ENCODE measurements at regions not wholly inside any gene's neighbourhood (a gene's known extent, or its start where the extent isn't known, plus 50 kb on each side); places are given as distances from the start of the nearest gene placed in this dataset.

DNA sequence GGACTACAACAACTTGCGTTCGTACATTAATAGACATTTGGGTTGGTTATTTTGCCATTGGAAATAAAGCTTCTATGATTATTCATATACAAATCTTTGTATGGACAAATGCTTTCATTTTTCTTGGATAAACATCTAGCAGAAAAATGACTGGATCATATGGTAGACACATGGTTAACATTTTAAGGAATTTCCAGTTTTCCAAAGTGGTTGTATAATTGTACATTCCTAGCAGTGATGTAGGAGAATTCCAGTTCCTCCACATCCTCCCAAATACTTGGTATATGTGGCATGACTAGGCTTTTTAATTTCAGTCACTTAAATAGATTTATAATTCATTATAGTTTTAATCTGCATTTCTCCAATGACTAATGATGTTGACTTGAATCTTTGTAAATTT, 246.2 kb upstream of the NCAM1 start:
- DNase-seq (ENCODE audit: insufficient read length, low spot score) (no peak), FAIRE-seq (no peak)
- TF ChIP-seq, protein P1, sequence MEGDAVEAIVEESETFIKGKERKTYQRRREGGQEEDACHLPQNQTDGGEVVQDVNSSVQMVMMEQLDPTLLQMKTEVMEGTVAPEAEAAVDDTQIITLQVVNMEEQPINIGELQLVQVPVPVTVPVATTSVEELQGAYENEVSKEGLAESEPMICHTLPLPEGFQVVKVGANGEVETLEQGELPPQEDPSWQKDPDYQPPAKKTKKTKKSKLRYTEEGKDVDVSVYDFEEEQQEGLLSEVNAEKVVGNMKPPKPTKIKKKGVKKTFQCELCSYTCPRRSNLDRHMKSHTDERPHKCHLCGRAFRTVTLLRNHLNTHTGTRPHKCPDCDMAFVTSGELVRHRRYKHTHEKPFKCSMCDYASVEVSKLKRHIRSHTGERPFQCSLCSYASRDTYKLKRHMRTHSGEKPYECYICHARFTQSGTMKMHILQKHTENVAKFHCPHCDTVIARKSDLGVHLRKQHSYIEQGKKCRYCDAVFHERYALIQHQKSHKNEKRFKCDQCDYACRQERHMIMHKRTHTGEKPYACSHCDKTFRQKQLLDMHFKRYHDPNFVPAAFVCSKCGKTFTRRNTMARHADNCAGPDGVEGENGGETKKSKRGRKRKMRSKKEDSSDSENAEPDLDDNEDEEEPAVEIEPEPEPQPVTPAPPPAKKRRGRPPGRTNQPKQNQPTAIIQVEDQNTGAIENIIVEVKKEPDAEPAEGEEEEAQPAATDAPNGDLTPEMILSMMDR (IDR thresholded peaks at IDR 0.05; ENCODE audit: insufficient read depth, missing control alignments), result no peak

DNA sequence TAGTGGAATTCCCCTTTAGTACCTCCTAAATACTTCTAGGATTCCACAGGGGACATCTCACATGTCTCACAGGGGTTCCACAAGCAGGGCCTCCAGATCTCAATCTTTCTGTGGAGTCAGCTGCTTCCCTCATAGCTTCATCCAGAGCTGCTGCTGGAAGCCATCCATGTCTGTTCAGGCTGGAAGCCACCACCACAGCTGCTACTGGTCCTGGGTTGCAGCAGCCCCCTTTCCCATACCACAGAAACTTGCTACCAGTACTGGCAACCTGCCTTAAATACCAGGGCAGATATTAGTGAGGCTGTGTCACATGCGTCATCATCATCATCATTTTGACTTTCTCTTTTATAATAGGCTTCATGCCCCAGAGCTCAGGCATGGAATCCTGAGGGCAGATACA, 242.7 kb upstream of the NCAM1 start:
- DNase-seq (ENCODE audit: insufficient read length, low spot score) (no peak), FAIRE-seq (no peak)

GRCh38 chr11:112719736-112720525, 241.3 kb upstream of the NCAM1 start:
- no peak for FAIRE-seq
- TF ChIP-seq, protein P1 (IDR thresholded peaks at IDR 0.05; ENCODE audit: insufficient read depth, missing control alignments), result no peak
- DNase-seq (ENCODE audit: insufficient read length, low spot score), result no peak

More for the DNA sequence above, 242.7 kb upstream of the NCAM1 start:
- TF ChIP-seq, protein P1 (IDR thresholded peaks at IDR 0.05; ENCODE audit: insufficient read depth, missing control alignments), result no peak

- no peak for FAIRE-seq
- TF ChIP-seq, protein P1 (IDR thresholded peaks at IDR 0.05; ENCODE audit: insufficient read depth, missing control alignments), result no peak
Measured at GRCh38 chr11:112722148-112722547, 239.1 kb upstream of the NCAM1 start.

GRCh38 chr11:112722876-112723275, 238.3 kb upstream of the NCAM1 start:
- DNase-seq (ENCODE audit: insufficient read length, low spot score) (no peak), FAIRE-seq (no peak)
- TF ChIP-seq, protein P1 (IDR thresholded peaks at IDR 0.05; ENCODE audit: insufficient read depth, missing control alignments), result no peak

More at GRCh38 chr11:112722148-112722547, 239.1 kb upstream of the NCAM1 start:
- DNase-seq (ENCODE audit: insufficient read length, low spot score), result no peak

- DNase-seq (ENCODE audit: insufficient read length, low spot score) (no peak), FAIRE-seq (no peak)
- TF ChIP-seq, protein P1 (IDR thresholded peaks at IDR 0.05; ENCODE audit: insufficient read depth, missing control alignments), result no peak
Measured at GRCh38 chr11:112723676-112724495, 237.3 kb upstream of the NCAM1 start.

DNA sequence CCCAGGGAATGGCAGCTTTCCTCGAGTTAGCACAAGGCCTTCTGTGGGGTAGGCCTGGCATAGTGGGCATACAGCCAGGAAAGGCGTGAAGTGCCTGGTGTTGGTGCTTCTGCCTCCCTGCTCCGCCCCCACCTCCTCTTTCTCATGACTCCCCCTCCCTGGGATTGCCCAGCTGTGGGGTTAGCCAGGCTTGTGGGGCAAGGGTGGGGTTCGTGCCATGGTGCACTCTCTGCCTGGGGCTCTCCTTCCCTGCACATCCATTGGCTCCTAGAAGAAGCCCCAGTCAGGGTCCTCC, 236.8 kb upstream of the NCAM1 start:
- TF ChIP-seq, protein P1 (IDR thresholded peaks at IDR 0.05; ENCODE audit: insufficient read depth, missing control alignments), result no peak
- FAIRE-seq (no peak), DNase-seq (ENCODE audit: insufficient read length, low spot score) (no peak)

Data from D721Med (cell line).